GM12891 (cell line): ENCODE measurements at regions not wholly inside any gene's neighbourhood (a gene's known extent, or its start where the extent isn't known, plus 50 kb on each side); places are given as distances from the start of the nearest gene placed in this dataset.

Source experiments
- POLR2A ChIP-seq: IDR thresholded peaks from 2 replicates; pipeline ENCODE4 v1.6.1; 2011; ENCODE audit warnings: low read depth, low read length, control low read depth
- POLR2AphosphoS5 ChIP-seq: IDR thresholded peaks from 2 replicates; pipeline ENCODE4 v1.6.1; 2011; ENCODE audit warnings: low read depth, low read length, control low read depth

GRCh38 chr7:112937651-112938415 lies 147.6 kb upstream of the TMEM168 start:
- no peak for TF ChIP-seq POLR2A
- TF ChIP-seq POLR2AphosphoS5 = no peak
